ENCODE measurements at regions not wholly inside any gene's neighbourhood (a gene's known extent, or its start where the extent isn't known, plus 50 kb on each side); places are given as distances from the start of the nearest gene placed in this dataset.

DNA sequence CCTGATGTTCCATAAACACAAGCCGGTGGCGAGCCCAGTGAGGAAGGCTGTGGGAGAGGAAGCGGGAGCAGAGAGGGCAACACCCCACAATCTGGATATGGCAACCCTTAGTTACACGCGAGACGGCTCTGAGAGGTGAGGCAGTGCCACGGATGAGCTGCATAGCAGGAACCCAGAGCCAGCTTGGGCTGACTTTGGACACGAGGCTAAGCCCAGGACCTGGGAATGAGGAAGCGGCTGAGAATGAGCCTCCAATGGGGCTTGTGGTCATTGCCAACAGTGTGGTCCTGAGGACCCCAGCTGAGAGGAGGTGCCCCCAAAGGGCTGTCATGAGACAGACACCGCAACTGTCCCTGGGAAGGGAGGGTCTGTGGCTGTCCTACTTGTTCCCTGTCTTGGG, 160.0 kb upstream of the SMIM23 start:
- DNase-seq (ENCODE audit: low read depth in 1 of 2, low spot score in 1 of 2): no peak
- Histone ChIP-seq H3K36me3 (no peaks in the 10 kb centered on the region), H3K4me1 (ENCODE audit: low read depth) (peaks cover 23% of the 10 kb centered on the region), H3K9me3 (ENCODE audit: low read depth) (no peaks in the 10 kb centered on the region), H3K27me3 (peaks cover 3% of the 10 kb centered on the region), H3K27ac (no peak overlapping the region), H3K4me3 (no peak overlapping the region)
- TF ChIP-seq, protein P1, sequence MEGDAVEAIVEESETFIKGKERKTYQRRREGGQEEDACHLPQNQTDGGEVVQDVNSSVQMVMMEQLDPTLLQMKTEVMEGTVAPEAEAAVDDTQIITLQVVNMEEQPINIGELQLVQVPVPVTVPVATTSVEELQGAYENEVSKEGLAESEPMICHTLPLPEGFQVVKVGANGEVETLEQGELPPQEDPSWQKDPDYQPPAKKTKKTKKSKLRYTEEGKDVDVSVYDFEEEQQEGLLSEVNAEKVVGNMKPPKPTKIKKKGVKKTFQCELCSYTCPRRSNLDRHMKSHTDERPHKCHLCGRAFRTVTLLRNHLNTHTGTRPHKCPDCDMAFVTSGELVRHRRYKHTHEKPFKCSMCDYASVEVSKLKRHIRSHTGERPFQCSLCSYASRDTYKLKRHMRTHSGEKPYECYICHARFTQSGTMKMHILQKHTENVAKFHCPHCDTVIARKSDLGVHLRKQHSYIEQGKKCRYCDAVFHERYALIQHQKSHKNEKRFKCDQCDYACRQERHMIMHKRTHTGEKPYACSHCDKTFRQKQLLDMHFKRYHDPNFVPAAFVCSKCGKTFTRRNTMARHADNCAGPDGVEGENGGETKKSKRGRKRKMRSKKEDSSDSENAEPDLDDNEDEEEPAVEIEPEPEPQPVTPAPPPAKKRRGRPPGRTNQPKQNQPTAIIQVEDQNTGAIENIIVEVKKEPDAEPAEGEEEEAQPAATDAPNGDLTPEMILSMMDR (IDR thresholded peaks at IDR 0.05; ENCODE audit: low read depth, low read length): no peak

DNA sequence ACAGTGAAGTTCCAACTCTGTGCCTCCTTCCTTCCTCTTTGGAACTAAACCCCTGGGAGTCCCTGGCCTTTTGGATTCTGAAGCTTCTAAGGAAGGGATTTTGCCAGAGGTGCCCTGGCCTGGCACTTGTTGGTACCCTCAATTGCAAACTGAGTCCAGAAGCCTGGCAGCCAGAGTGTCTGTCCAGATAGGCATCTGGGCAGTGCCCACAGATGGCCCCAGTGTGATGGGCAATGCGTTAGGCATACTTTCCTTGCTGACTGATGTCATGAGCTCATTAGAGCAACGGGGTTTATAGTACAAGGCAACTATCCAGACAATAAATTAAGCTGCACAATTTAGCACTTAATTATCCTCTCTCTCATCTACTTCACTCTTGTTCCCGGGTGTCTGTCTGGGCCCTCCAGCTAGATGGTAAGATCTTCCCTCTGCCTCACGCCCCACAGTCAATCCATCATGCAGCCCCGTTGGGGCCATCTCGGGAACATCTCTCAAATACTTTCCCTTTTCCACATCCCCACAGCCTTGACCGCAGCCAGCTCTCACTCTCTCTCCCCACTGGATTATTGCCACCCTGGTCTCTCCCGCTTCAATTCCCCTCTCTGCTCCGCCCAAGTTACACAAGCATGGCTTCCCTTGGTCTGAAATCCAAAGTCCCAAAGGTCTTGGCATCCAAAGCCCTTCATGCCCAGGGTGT, 157.5 kb upstream of the SMIM23 start:
- Histone ChIP-seq H3K4me3 (no peak overlapping the region), H3K27ac (no peak overlapping the region), H3K4me1 (ENCODE audit: low read depth) (peaks cover 23% of the 10 kb centered on the region), H3K27me3 (peaks cover 3% of the 10 kb centered on the region), H3K9me3 (ENCODE audit: low read depth) (no peaks in the 10 kb centered on the region), H3K36me3 (no peaks in the 10 kb centered on the region)
- no peak for DNase-seq (ENCODE audit: low read depth in 1 of 2, low spot score in 1 of 2)
- TF ChIP-seq, protein P1 (IDR thresholded peaks at IDR 0.05; ENCODE audit: low read depth, low read length): no peak

DNA sequence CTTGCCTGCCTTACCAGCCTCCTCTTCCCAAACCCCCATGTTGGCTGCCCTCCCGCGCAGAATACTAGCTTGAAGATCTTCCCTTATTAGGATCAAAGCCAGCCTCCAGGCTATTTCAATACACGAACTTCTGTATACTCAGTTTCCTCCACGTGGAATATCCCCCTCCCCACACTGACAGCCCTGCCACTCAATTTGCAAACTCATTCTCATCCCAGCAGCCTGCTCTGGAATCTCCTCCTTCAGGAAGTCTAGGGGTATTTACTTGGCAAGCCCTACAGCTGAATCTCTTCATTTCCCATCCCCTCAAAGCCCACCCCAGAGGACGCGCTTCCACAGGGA, 157.0 kb upstream of the SMIM23 start:
- no peak for DNase-seq (ENCODE audit: low read depth in 1 of 2, low spot score in 1 of 2)
- Histone ChIP-seq H3K4me1 (ENCODE audit: low read depth) (peaks cover 18% of the 10 kb centered on the region), H3K9me3 (ENCODE audit: low read depth) (no peaks in the 10 kb centered on the region), H3K4me3 (no peak overlapping the region), H3K27me3 (peaks cover 3% of the 10 kb centered on the region), H3K36me3 (no peaks in the 10 kb centered on the region), H3K27ac (no peak overlapping the region)
- TF ChIP-seq, protein P1 (IDR thresholded peaks at IDR 0.05; ENCODE audit: low read depth, low read length): no peak

GRCh38 chr5:171629221-171629620, 156.4 kb upstream of the SMIM23 start:
- H3K9me3 ChIP-seq (ENCODE audit: low read depth): no peaks in the 10 kb centered on the region
- DNase-seq (ENCODE audit: low read depth in 1 of 2, low spot score in 1 of 2): no peak
- no peak overlapping the region for H3K4me3 ChIP-seq
- no peaks in the 10 kb centered on the region for H3K36me3 ChIP-seq
- TF ChIP-seq, protein P1 (IDR thresholded peaks at IDR 0.05; ENCODE audit: low read depth, low read length): no peak
- H3K4me1 ChIP-seq (ENCODE audit: low read depth): peaks cover 13% of the 10 kb centered on the region
- H3K27me3 ChIP-seq: peaks cover 3% of the 10 kb centered on the region
- H3K27ac ChIP-seq: no peak overlapping the region

GRCh38 chr5:171629628-171630349, 155.8 kb upstream of the SMIM23 start:
- Histone ChIP-seq H3K4me3 (no peak overlapping the region), H3K9me3 (ENCODE audit: low read depth) (no peaks in the 10 kb centered on the region), H3K27ac (no peak overlapping the region), H3K4me1 (ENCODE audit: low read depth) (peaks cover 8% of the 10 kb centered on the region), H3K36me3 (no peaks in the 10 kb centered on the region), H3K27me3 (peaks cover 3% of the 10 kb centered on the region)
- DNase-seq (ENCODE audit: low read depth in 1 of 2, low spot score in 1 of 2): peak; percentile 64 to 86
- TF ChIP-seq, protein P1 (IDR thresholded peaks at IDR 0.05; ENCODE audit: low read depth, low read length): peak; percentile 61

Data from cardiac muscle cell (in vitro differentiated cells and primary cell).